IMR-90 (cell line): ENCODE measurements at regions not wholly inside any gene's neighbourhood (a gene's known extent, or its start where the extent isn't known, plus 50 kb on each side); places are given as distances from the start of the nearest gene placed in this dataset.

ENCODE experiments used
- ATAC-seq: fragments of 200-7000 bp; cut with Tn5 transposase; 2 replicates; pipeline ENCODE4 v1.9.1; 2020; ENCODE audit warnings: low read depth, mild to moderate bottlenecking, moderate library complexity
- BruUV-seq: library from RNA; stranded (reverse); fragments of 400-500 nt; replicated peaks from 2 replicates; lab custom pipeline; 2021; lab: Mats Ljungman, UMichigan
- CTCF ChIA-PET: fragments of 300-600 bp; formaldehyde crosslinking; extraction: SDS; loops from one replicate; lab custom pipeline; 2021; ENCODE audit warnings: antibody characterized with exemption; lab: Yijun Ruan, JAX
- POLR2A ChIA-PET: fragments of 300-600 bp; sonication (Branson Sonifier 250); formaldehyde crosslinking; loops from one replicate; lab custom pipeline; 2022; ENCODE audit warnings: antibody characterized with exemption; ENCODE audit not compliant: unreplicated experiment; lab: Charles Lee
- DNase-seq: peaks from one replicate; pipeline ENCODE4 v3.0.0; 2013
- H2AFZ ChIP-seq: replicated peaks from 2 replicates; pipeline ENCODE3; 2013; ENCODE audit warnings: low read length, mild to moderate bottlenecking; ENCODE audit not compliant: poor library complexity
- H2AK5ac ChIP-seq: 2 replicates; pipeline ENCODE4 v1.6.1; 2013; ENCODE audit warnings: low read depth, low read length, inconsistent platforms
- H2AK9ac ChIP-seq: replicated peaks from 2 replicates; pipeline ENCODE3; 2013; ENCODE audit warnings: mild to moderate bottlenecking, low read depth, low read length, moderate library complexity; ENCODE audit not compliant: poor library complexity
- H2BK120ac ChIP-seq: 2 replicates; pipeline ENCODE4 v1.6.1; 2013; ENCODE audit warnings: low read depth, low read length, inconsistent platforms
- H2BK15ac ChIP-seq: 3 replicates; pipeline ENCODE4 v1.6.1; 2013; ENCODE audit warnings: low read depth, low read length, inconsistent platforms
- H2BK20ac ChIP-seq: 2 replicates; pipeline ENCODE4 v1.6.1; 2013; ENCODE audit warnings: low read depth, mild to moderate bottlenecking, inconsistent platforms, low read length, moderate library complexity
- H2BK5ac ChIP-seq: 2 replicates; pipeline ENCODE4 v1.6.1; 2013; ENCODE audit warnings: mild to moderate bottlenecking, low read depth, low read length, inconsistent platforms; ENCODE audit not compliant: poor library complexity, severe bottlenecking
- H3K14ac ChIP-seq: replicated peaks from 2 replicates; pipeline ENCODE4 v1.6.1; 2013; ENCODE audit warnings: low read depth, low read length, inconsistent platforms
- H3K18ac ChIP-seq: 2 replicates; pipeline ENCODE4 v1.6.1; 2013; ENCODE audit warnings: low read depth, low read length, control low read depth
- H3K23ac ChIP-seq: 2 replicates; pipeline ENCODE4 v1.6.1; 2013; ENCODE audit warnings: low read depth, low read length, inconsistent platforms
- H3K27ac ChIP-seq: 2 replicates; pipeline ENCODE4 v1.5.1; 2013; ENCODE audit warnings: mild to moderate bottlenecking, control low read depth, low read length; ENCODE audit not compliant: insufficient read depth
- H3K27me3 ChIP-seq: 2 replicates; pipeline ENCODE4 v1.6.1; 2013; ENCODE audit warnings: low read length; ENCODE audit not compliant: control insufficient read depth, insufficient read depth
- H3K36me3 ChIP-seq: 2 replicates; pipeline ENCODE4 v1.6.1; 2013; ENCODE audit warnings: low read length, mixed read lengths; ENCODE audit not compliant: control insufficient read depth, insufficient read depth
- H3K4ac ChIP-seq: 2 replicates; pipeline ENCODE4 v1.6.1; 2013; ENCODE audit warnings: low read depth, low read length, inconsistent platforms
- H3K4me1 ChIP-seq: 2 replicates; pipeline ENCODE4 v1.6.1; 2013; ENCODE audit warnings: low read length, mixed read lengths; ENCODE audit not compliant: control insufficient read depth, insufficient read depth
- H3K4me2 ChIP-seq: 2 replicates; pipeline ENCODE4 v1.6.1; 2013; ENCODE audit warnings: low read depth, mild to moderate bottlenecking, control low read depth, low read length, moderate library complexity
- H3K4me3 ChIP-seq: 2 replicates; pipeline ENCODE4 v1.5.1; 2013; ENCODE audit warnings: low read depth, mild to moderate bottlenecking, control low read depth, low read length, moderate library complexity; ENCODE audit not compliant: insufficient read depth
- H3K56ac ChIP-seq: 2 replicates; pipeline ENCODE4 v1.6.1; 2013; ENCODE audit warnings: low read length, inconsistent platforms; ENCODE audit not compliant: insufficient read depth; ENCODE audit errors: extremely low read depth
- H3K79me1 ChIP-seq, 2 experiments: 2 replicates each; pipeline ENCODE4 v1.6.1; 2013; ENCODE audit warnings: low read length in 2 of 2, inconsistent platforms in 1 of 2, low read depth in 1 of 2
- H3K9ac ChIP-seq: 2 replicates; pipeline ENCODE4 v1.6.1; 2013; ENCODE audit warnings: low read depth, low read length, control low read depth
- H3K9me1 ChIP-seq: 2 replicates; pipeline ENCODE4 v1.6.1; 2013; ENCODE audit warnings: low read length, inconsistent platforms; ENCODE audit not compliant: insufficient read depth
- H3K9me3 ChIP-seq: 2 replicates; pipeline ENCODE4 v1.6.1; 2013; ENCODE audit warnings: low read length; ENCODE audit not compliant: control insufficient read depth, insufficient read depth
- H4K20me1 ChIP-seq: 2 replicates; pipeline ENCODE4 v1.6.1; 2013; ENCODE audit warnings: low read length, inconsistent platforms; ENCODE audit not compliant: insufficient read depth
- H4K5ac ChIP-seq: 2 replicates; pipeline ENCODE4 v1.6.1; 2013; ENCODE audit warnings: mild to moderate bottlenecking, low read depth, low read length, control low read depth
- H4K8ac ChIP-seq, 2 experiments: 2 replicates each; pipeline ENCODE4 v1.6.1; 2013; ENCODE audit warnings: low read depth in 2 of 2, low read length in 2 of 2, control low read depth in 1 of 2, inconsistent platforms in 1 of 2
- H4K91ac ChIP-seq: 2 replicates; pipeline ENCODE4 v1.6.1; 2013; ENCODE audit warnings: low read depth, low read length, inconsistent platforms; ENCODE audit not compliant: insufficient read depth
- BHLHE40 ChIP-seq: fragments of 150-350 bp; IDR thresholded peaks from 2 replicates; pipeline ENCODE4 v1.6.1; 2016; ENCODE audit warnings: mild to moderate bottlenecking, low read depth, low read length
- CHD1 ChIP-seq: IDR thresholded peaks from 2 replicates; pipeline ENCODE4 v1.6.1; 2012; ENCODE audit warnings: low read depth, low read length, improper control_type of control experiment
- CTCF ChIP-seq: conservative IDR thresholded peaks from 2 replicates; pipeline ENCODE4 v1.5.1; 2012; ENCODE audit warnings: mild to moderate bottlenecking, low read depth, low read length, improper control_type of control experiment
- FOS ChIP-seq: fragments of 150-350 bp; IDR thresholded peaks from 2 replicates; pipeline ENCODE4 v1.6.1; 2016; ENCODE audit warnings: low read depth, low read length
- MAFK ChIP-seq: IDR thresholded peaks from 2 replicates; pipeline ENCODE4 v1.6.1; 2012; ENCODE audit warnings: low read depth, low read length, improper control_type of control experiment
- MXI1 ChIP-seq: IDR thresholded peaks from 2 replicates; pipeline ENCODE4 v1.6.1; 2012; ENCODE audit warnings: low read depth, mild to moderate bottlenecking, low read length, moderate library complexity, borderline replicate concordance
- NFE2L2 ChIP-seq: fragments of 150-350 bp; IDR thresholded peaks from 2 replicates; pipeline ENCODE4 v1.6.1; 2016; ENCODE audit warnings: low read depth, mild to moderate bottlenecking, low read length
- POLR2A ChIP-seq: IDR thresholded peaks from 2 replicates; pipeline ENCODE4 v1.6.1; 2012; ENCODE audit warnings: mild to moderate bottlenecking, low read depth, low read length
- RAD21 ChIP-seq: IDR thresholded peaks from 2 replicates; pipeline ENCODE4 v1.6.1; 2012; ENCODE audit warnings: low read length, improper control_type of control experiment
- RCOR1 ChIP-seq: IDR thresholded peaks from 2 replicates; pipeline ENCODE4 v1.6.1; 2012; ENCODE audit warnings: mild to moderate bottlenecking, low read length, improper control_type of control experiment; ENCODE audit not compliant: insufficient replicate concordance
- RFX5 ChIP-seq: IDR thresholded peaks from 2 replicates; pipeline ENCODE4 v1.8.0; 2012; ENCODE audit warnings: low read depth, mild to moderate bottlenecking, low read length, moderate library complexity
- SMC3 ChIP-seq: fragments of 150-350 bp; IDR thresholded peaks from 2 replicates; pipeline ENCODE4 v1.6.1; 2016; ENCODE audit warnings: low read depth, mild to moderate bottlenecking, antibody characterized with exemption, low read length, moderate library complexity
- USF2 ChIP-seq: fragments of 150-350 bp; IDR thresholded peaks from 2 replicates; pipeline ENCODE4 v1.6.1; 2017; ENCODE audit warnings: mild to moderate bottlenecking, antibody characterized with exemption, low read length, low read depth
- WGBS, 2 experiments: methylation state at CpG; one replicate each; pipeline versions ENCODE4 v1.1.5 to v1.1.7; 2013; ENCODE audit warnings: missing lambda C conversion rate in 2 of 2; ENCODE audit not compliant: insufficient read length in 1 of 2; ENCODE audit errors: extremely low coverage in 2 of 2; 5-methylcytosine and 5-hydroxymethylcytosine counted together
- dilution Hi-C: fragments of 300-500 bp; cut with HindIII; formaldehyde crosslinking; loops from one replicate; pipeline ENCODE4 v1.14.3; 2018; ENCODE audit warnings: low sequenced_read_pairs; ENCODE audit not compliant: unreplicated experiment
- in situ Hi-C: fragments of 300-500 bp; cut with MboI; formaldehyde crosslinking; loops from 3 replicates; pipeline ENCODE4 v1.14.3; 2019; ENCODE audit warnings: low sequenced_read_pairs, inconsistent platforms, mixed read lengths
- intact Hi-C: fragments of 100-400 bp; cut with micrococcal nuclease; formaldehyde crosslinking; loops from 2 replicates; pipeline ENCODE4 v1.10.0; 2022

GRCh38 chr5:87769157-87769556 lies 356.4 kb upstream of the CCNH start:
- no peak overlapping the region for H2BK5ac ChIP-seq
- H3K79me1 ChIP-seq: no peaks in the 10 kb centered on the region
- H3K4me3 ChIP-seq: no peak overlapping the region
- intact Hi-C loops: no loop called here
- H2BK120ac ChIP-seq: no peak overlapping the region
- dilution Hi-C loops: no loop called here
- no peak overlapping the region for H2AK5ac ChIP-seq
- H2AK9ac ChIP-seq: no peak overlapping the region
- DNase-seq (no peak), ATAC-seq (no peak)
- H3K27me3 ChIP-seq: peaks cover 1% of the 10 kb centered on the region; the same call in 1 of the 2 replicates
- no peak overlapping the region for H3K4me2 ChIP-seq
- H3K4ac ChIP-seq: no peak overlapping the region
- H4K20me1 ChIP-seq: no peaks in the 10 kb centered on the region
- no peak overlapping the region for H4K8ac ChIP-seq
- POLR2A ChIA-PET: no interaction called here
- no peak overlapping the region for H3K23ac ChIP-seq
- H3K14ac ChIP-seq: no peak overlapping the region
- H3K9ac ChIP-seq: no peak overlapping the region
- H4K5ac ChIP-seq: no peak overlapping the region
- TF ChIP-seq RFX5: no peak
- TF ChIP-seq MAFK: no peak
- TF ChIP-seq CHD1: no peak
- no peak for TF ChIP-seq FOS
- TF ChIP-seq CTCF: no peak
- no peak for TF ChIP-seq SMC3
- no peak for TF ChIP-seq MXI1
- no peak for TF ChIP-seq BHLHE40
- no peak for TF ChIP-seq NFE2L2
- TF ChIP-seq POLR2A: no peak
- no peak for TF ChIP-seq USF2
- no peak for TF ChIP-seq RCOR1
- TF ChIP-seq RAD21: no peak
- no peaks in the 10 kb centered on the region for H3K9me3 ChIP-seq
- no peak overlapping the region for H2AFZ ChIP-seq
- no peak overlapping the region for H2BK20ac ChIP-seq
- no CpG with 5 or more reads among the region's 2 CpGs for WGBS, 2 experiments
- no peak overlapping the region for H3K18ac ChIP-seq
- no peaks in the 10 kb centered on the region for H3K4me1 ChIP-seq
- CTCF ChIA-PET: interaction anchor here (1.0 kb wide), 1 partner anchor 12 kb away, joined by 5 read pairs; no protein-coding TSS in a partner anchor
- H3K27ac ChIP-seq: no peak overlapping the region
- no peak overlapping the region for H2BK15ac ChIP-seq
- in situ Hi-C loops: no loop called here
- no peak overlapping the region for H3K56ac ChIP-seq
- no TSS peak for BruUV-seq
- H4K91ac ChIP-seq: no peak overlapping the region
- H3K36me3 ChIP-seq: no peaks in the 10 kb centered on the region
- H3K9me1 ChIP-seq: no peaks in the 10 kb centered on the region
